Nephron progenitor cell (in vitro differentiated cells): ENCODE measurements at regions not wholly inside any gene's neighbourhood (a gene's known extent, or its start where the extent isn't known, plus 50 kb on each side); places are given as distances from the start of the nearest gene placed in this dataset.
"Not testable (repeated sequence)": the region's sequence is repeated elsewhere in the genome, so short reads cannot be mapped to it uniquely, and the experiment has no call there.

Experiments
- DNase-seq: peaks from one replicate; pipeline ENCODE4 v3.0.0; 2021
- H3K27ac Mint-ChIP-seq: 2 replicates; pipeline ENCODE4 v1.8.0; 2021; ENCODE audit warnings: mild to moderate bottlenecking, moderate library complexity, mixed read lengths
- H3K27me3 Mint-ChIP-seq: 2 replicates; pipeline ENCODE4 v1.8.0; 2021; ENCODE audit warnings: mild to moderate bottlenecking, low read depth, mixed read lengths; ENCODE audit not compliant: poor library complexity
- H3K36me3 Mint-ChIP-seq: 2 replicates; pipeline ENCODE4 v1.8.0; 2021; ENCODE audit warnings: low read depth, mixed read lengths
- H3K4me1 Mint-ChIP-seq: 2 replicates; pipeline ENCODE4 v1.8.0; 2021; ENCODE audit warnings: mixed read lengths
- H3K4me3 Mint-ChIP-seq: 2 replicates; pipeline ENCODE4 v1.8.0; 2021; ENCODE audit warnings: mild to moderate bottlenecking, moderate library complexity, mixed read lengths
- H3K9me3 Mint-ChIP-seq: 2 replicates; pipeline ENCODE4 v1.8.0; 2021; ENCODE audit warnings: mild to moderate bottlenecking, moderate library complexity, mixed read lengths
- TF ChIP-seq, protein P1 (sequence below): fragments of 200-600 bp; sonication (generic); IDR thresholded peaks from 2 replicates; pipeline ENCODE4 v1.5.0; 2021; ENCODE audit warnings: antibody characterized with exemption

DNA sequence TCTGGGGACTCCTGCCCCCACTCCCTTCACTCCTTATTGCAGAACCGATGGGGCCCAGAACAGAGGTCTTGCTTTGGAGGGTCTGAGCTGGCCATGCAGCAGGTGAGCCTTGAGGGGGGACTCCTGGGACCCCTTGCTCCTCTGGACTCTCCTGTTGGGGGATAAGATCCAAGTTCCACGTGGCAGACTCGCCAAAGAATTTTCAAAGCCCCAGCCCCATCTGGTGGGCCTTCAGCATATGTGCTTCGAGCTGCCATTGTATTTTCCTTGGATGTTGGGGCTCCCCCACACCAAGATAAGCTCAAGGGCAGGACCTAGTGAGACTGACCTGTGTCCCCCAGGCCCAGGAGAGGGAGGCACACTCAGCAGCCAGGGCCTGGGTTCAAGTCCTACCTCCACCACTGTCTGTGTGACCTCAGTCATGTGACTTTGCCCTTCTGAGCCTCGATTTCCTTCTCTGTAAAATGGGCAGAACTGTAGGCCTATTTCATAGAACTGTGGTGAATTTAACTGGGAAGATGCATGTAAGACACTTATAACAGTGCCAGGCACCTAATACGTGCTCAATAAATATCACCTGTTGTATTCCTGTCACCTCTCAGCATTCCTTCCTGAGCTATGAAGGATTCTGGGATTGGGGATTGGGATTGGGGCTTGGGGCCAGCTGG lies 115.5 kb downstream of the VEGFA start:
- H3K36me3 Mint-ChIP-seq: no peaks in the 10 kb centered on the region
- TF ChIP-seq, protein P1, sequence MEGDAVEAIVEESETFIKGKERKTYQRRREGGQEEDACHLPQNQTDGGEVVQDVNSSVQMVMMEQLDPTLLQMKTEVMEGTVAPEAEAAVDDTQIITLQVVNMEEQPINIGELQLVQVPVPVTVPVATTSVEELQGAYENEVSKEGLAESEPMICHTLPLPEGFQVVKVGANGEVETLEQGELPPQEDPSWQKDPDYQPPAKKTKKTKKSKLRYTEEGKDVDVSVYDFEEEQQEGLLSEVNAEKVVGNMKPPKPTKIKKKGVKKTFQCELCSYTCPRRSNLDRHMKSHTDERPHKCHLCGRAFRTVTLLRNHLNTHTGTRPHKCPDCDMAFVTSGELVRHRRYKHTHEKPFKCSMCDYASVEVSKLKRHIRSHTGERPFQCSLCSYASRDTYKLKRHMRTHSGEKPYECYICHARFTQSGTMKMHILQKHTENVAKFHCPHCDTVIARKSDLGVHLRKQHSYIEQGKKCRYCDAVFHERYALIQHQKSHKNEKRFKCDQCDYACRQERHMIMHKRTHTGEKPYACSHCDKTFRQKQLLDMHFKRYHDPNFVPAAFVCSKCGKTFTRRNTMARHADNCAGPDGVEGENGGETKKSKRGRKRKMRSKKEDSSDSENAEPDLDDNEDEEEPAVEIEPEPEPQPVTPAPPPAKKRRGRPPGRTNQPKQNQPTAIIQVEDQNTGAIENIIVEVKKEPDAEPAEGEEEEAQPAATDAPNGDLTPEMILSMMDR: no peak

DNA sequence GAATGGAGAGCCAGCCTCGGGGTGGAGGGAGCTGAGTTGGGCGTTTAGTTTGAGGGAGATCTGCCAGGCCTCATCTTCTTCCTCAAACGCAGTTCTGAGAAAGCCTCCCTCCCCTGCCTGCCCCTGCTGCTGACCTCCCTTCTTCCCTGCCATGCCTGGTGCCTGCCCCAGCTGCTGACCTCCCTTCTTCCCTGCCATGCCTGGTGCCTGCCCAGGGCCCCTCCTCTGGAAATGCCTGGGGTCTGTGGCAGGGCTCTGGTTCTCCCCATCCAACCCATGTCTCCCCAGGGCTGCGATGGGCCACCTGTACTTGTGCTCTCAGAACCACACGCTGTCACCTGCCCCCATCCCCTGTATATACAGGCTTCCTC lies 114.6 kb downstream of the VEGFA start:
- Mint-ChIP-seq H3K4me1 (peaks cover 36% of the 10 kb centered on the region), H3K27me3 (peaks cover 42% of the 10 kb centered on the region), H3K36me3 (no peaks in the 10 kb centered on the region), H3K4me3 (no peak overlapping the region), H3K27ac (no peak overlapping the region), H3K9me3 (no peaks in the 10 kb centered on the region)
- TF ChIP-seq, protein P1: no peak
- DNase-seq: no peak

More for the DNA sequence above, 115.5 kb downstream of the VEGFA start:
- Mint-ChIP-seq H3K27me3 (peaks cover 48% of the 10 kb centered on the region), H3K4me1 (peaks cover 33% of the 10 kb centered on the region), H3K4me3 (no peak overlapping the region), H3K27ac (no peak overlapping the region), H3K9me3 (no peaks in the 10 kb centered on the region)
- no peak for DNase-seq

DNA sequence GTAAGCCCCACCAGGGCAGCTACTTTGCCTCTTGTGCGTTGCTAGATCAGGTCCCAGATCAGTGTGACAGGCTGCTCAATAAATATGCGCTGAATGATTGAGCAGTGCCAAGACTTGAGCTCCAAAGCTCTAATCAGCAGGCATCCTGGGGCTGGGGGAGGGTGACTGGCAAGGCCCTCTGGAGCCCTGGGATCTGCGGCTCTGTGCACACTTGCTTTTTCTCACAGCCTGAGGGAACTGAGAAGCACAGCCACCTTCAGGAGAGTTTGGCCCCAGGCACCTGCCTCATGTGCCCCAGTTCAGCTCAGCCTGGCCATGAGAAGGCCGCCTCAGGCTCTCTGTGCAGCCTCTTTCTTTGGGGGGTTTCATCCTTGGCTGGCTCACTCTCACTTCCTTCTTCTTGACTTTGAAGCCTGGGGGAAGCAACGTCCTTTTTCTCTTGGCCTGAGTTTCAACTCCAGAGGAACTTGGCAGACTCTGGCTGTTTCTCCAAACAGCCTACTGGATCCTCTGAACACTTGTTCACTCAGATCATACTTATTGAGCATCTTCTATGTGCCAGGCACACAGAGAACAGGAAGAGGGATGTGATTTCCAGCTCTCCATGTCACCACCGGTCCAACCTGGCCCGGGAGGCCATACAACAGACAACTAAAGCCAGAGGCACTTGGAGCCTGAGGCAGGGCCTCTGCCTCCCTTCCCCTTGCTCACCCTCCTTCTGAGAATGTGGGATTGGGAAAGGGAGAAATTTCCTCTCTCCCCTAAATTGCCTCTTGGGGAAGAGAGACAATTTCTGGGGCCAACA lies 114.0 kb downstream of the VEGFA start:
- no peaks in the 10 kb centered on the region for H3K9me3 Mint-ChIP-seq
- H3K4me3 Mint-ChIP-seq: no peak overlapping the region
- peaks cover 42% of the 10 kb centered on the region for H3K4me1 Mint-ChIP-seq
- DNase-seq: no peak
- no peaks in the 10 kb centered on the region for H3K36me3 Mint-ChIP-seq
- TF ChIP-seq, protein P1: no peak
- H3K27me3 Mint-ChIP-seq: peaks cover 43% of the 10 kb centered on the region
- H3K27ac Mint-ChIP-seq: no peak overlapping the region

DNA sequence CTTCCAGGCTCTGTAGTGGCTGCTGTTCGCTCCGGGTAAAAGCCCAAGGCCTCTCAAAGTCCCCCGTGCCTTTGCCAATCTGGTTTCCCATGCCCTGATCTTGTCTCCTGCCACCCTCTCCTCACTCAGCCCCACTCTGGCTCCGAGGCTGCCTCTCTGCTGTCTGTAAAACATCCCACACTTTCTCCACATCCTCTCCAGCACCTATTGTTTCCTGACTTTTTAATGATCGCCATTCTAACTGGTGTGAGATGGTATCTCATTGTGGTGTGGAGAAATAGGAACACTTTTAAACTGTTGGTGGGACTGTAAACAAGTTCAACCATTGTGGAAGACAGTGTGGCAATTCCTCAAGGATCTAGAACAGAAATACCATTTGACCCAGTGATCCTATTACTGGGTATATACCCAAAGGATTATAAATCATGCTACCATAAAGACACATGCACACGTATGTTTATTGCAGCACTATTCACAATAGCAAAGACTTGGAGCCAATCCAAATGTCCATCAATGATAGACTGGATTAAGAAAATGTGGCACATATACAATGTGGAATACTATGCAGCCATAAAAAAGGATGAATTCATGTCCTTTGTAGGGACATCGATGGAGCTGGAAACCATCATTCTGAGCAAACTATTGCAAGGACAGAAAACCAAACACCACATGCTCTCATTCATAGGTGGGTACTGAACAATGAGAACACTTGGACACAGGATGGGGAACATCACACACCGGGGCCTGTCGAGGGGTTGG lies 112.9 kb downstream of the VEGFA start:
- peaks cover 50% of the 10 kb centered on the region for H3K4me1 Mint-ChIP-seq
- not testable (repeated sequence) for DNase-seq, H3K27ac Mint-ChIP-seq, H3K36me3 Mint-ChIP-seq, H3K4me3 Mint-ChIP-seq, H3K9me3 Mint-ChIP-seq
- H3K27me3 Mint-ChIP-seq: peaks cover 34% of the 10 kb centered on the region

DNA sequence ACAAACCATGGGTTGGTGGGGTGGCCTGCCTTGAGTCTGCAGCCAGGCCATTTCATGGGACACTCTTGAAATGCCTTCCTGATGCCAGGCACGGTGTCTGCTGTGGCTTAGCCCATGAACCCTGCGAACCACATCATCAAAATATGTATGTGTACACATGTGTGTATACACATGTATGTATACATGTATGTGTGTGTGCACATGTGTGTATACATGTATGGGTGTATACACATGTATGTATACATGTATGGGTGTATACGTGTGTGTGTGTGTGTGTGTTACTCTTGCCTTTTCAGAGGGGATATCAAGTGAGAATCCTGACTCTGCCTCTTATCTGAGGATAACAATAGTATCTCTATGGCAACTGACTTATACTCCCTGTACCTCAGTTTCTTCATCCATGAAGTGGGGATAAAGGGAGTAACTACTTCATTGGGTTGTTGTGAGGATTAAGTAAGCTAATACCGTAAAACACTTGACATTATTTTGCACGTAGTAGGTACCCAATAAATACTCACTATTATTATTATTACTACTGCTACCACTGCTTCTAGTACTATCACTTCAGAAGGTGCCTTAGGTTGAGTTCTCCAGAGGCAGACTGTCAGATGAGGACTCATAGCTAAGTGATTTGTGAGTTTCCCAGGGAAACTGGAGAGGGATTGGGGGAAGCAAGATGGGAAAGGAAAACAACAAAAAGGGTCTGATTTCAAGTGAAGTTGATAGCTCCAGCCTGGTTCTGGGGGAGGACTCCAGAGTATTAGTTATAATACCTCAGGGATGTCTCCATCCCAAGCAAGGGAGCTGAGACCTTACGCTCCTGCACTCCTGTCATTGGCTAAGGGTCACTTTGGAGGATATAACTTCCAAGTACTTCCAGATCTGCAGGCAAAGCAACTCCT lies 110.5 kb downstream of the VEGFA start:
- DNase-seq: no peak
- H3K27me3 Mint-ChIP-seq: peaks cover 26% of the 10 kb centered on the region
- H3K36me3 Mint-ChIP-seq: no peaks in the 10 kb centered on the region
- no peak overlapping the region for H3K27ac Mint-ChIP-seq
- no peak overlapping the region for H3K4me3 Mint-ChIP-seq
- H3K4me1 Mint-ChIP-seq: peaks cover 66% of the 10 kb centered on the region
- TF ChIP-seq, protein P1: no peak
- H3K9me3 Mint-ChIP-seq: no peaks in the 10 kb centered on the region
